NCI-H345 treated with DMSO at 0.1 percent for 48 hours (cell line): ENCODE measurements at regions not wholly inside any gene's neighbourhood (a gene's known extent, or its start where the extent isn't known, plus 50 kb on each side); places are given as distances from the start of the nearest gene placed in this dataset.

Source experiments
- DNase-seq: peaks from one replicate; lab custom pipeline; 2025; ENCODE audit not compliant: unreplicated experiment; lab: John Stamatoyannopoulos, UW

GRCh38 chr2:111675419-111676194 lies 208.4 kb downstream of the ANAPC1 start:
- no peak for DNase-seq

- DNase-seq, result no peak
Observed at GRCh38 chr2:111676291-111676822, 207.6 kb downstream of the ANAPC1 start.

GRCh38 chr2:111678161-111678560 lies 205.8 kb downstream of the ANAPC1 start:
- no peak for DNase-seq

- DNase-seq, result no peak
Observed at GRCh38 chr2:111678651-111679050, 205.3 kb downstream of the ANAPC1 start.

GRCh38 chr2:111679202-111679601 lies 204.8 kb downstream of the ANAPC1 start:
- DNase-seq, result no peak

GRCh38 chr2:111684611-111685010 lies 199.4 kb downstream of the ANAPC1 start:
- DNase-seq, result no peak

- no peak for DNase-seq
Observed at GRCh38 chr2:111685342-111685741, 198.7 kb downstream of the ANAPC1 start.

- DNase-seq, result no peak
Observed at GRCh38 chr2:111686994-111687393, 197.0 kb downstream of the ANAPC1 start.

- DNase-seq, result no peak
Observed at GRCh38 chr2:111687911-111688310, 196.1 kb downstream of the ANAPC1 start.

GRCh38 chr2:111688482-111688881 lies 195.5 kb downstream of the ANAPC1 start:
- no peak for DNase-seq

- no peak for DNase-seq
Observed at GRCh38 chr2:111689174-111689573, 194.8 kb downstream of the ANAPC1 start.

GRCh38 chr2:111689941-111690340 lies 194.1 kb downstream of the ANAPC1 start:
- DNase-seq, result no peak

- DNase-seq, result no peak
Observed at GRCh38 chr2:111691164-111691875, 192.7 kb downstream of the ANAPC1 start.

GRCh38 chr2:111692311-111692710 lies 191.7 kb downstream of the ANAPC1 start:
- DNase-seq, result no peak

GRCh38 chr2:111694700-111695101 lies 189.3 kb downstream of the ANAPC1 start:
- DNase-seq, result no peak

GRCh38 chr2:111695441-111696007 lies 188.5 kb downstream of the ANAPC1 start:
- no peak for DNase-seq

- DNase-seq, result no peak
Observed at GRCh38 chr2:111696226-111696625, 187.8 kb downstream of the ANAPC1 start.

GRCh38 chr2:111697560-111697959 lies 186.4 kb downstream of the ANAPC1 start:
- DNase-seq, result no peak

- DNase-seq, result no peak
Observed at GRCh38 chr2:111698089-111698488, 185.9 kb downstream of the ANAPC1 start.

- no peak for DNase-seq
Observed at GRCh38 chr2:111698743-111699554, 185.0 kb downstream of the ANAPC1 start.

GRCh38 chr2:111701266-111701665 lies 182.7 kb downstream of the ANAPC1 start:
- DNase-seq, result no peak
